ENCODE measurements at regions not wholly inside any gene's neighbourhood (a gene's known extent, or its start where the extent isn't known, plus 50 kb on each side); places are given as distances from the start of the nearest gene placed in this dataset.
"Not testable (repeated sequence)": the region's sequence is repeated elsewhere in the genome, so short reads cannot be mapped to it uniquely, and the experiment has no call there.

DNA sequence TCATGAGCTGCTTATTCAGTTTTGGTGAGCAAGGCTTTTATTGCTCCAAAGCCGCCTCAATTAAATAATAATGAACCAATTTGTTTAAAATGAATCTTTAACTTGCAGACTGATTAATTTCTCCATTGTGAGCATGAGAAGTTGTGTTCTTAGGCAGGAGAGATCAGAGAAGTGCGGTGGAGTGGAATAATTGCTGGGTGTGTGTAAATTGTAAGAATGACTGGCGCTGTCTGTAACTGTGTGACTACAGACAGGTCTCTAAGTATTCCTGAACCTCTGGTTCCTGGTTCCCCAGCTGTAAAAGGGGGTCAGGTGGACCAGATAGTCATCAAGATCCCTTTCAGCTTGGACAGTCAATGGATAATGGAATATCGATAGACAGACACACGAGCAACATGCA is 98.0 kb upstream of the EFEMP1 start:
- DNase-seq, result no peak

DNA sequence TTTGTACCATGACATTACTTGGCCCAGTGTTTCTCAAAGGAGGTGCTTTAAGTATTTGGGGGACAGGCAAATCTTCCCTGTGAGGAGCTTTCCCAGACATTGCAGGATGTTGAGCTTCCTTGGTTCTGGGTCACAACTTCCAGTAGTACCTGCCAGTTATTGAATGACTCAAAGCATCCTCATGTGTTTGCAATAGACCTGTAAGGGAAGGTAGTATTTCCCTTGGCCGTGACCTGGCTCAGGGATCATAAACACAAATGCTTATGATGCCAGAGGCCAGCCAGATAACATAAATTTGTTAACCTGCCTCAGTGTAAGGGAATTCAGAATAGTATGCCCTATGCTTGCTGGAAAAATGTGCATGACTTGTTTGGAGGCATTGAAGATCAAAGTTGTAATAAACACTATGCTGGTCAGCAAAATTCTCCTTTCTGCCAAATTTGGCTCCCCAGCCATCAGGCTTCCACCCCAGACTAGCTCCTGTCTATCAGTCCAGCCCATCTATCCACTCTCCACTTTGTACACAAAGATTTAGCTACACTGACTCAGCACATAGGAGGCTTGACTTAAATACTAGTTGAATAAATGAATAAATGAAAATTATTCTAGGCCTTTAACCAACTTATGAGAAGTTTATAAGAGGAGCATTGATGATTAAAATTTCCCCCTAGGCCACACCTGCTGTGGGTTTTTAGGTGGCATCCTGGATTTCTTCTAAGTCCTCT is 102.0 kb upstream of the EFEMP1 start:
- DNase-seq, result no peak

DNA sequence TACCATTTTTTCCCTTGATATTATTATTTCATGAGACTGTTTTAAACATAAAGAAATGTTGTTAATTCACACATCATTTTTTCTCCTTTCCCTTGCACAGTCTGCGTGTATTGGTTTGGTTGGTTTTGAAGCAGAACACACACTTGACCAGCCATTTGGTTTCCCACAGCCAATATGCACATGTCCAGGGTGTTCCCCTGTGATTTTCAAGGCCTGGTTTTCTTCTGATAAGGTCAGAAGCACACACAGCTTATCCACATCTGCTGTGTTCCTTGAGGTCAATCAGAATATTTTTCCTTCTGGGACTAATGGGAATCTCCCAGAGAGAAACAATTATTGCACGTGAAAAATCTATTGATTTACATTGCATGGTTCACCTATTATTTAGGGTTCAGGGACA is 103.2 kb upstream of the EFEMP1 start:
- DNase-seq, result no peak

DNA sequence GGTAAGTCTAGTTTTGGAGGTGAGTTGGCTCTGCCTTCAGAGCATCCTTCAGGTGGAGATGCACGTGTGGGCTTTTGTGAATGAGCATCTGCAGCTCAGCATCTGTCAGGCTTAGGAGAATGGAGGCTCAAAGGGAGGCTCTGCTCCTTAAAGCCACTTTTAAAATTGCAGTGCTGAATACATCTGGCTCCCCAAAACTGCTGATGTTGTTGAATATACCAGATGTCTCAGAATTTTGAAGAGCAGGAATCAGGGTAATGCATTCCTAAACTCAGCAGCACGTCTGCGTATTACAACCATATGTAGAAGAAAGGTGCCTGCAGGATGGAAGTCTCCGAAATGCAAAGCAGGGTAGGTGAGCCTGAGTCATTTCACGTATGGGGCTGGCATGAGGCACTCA is 106.5 kb upstream of the EFEMP1 start:
- no peak for DNase-seq

DNA sequence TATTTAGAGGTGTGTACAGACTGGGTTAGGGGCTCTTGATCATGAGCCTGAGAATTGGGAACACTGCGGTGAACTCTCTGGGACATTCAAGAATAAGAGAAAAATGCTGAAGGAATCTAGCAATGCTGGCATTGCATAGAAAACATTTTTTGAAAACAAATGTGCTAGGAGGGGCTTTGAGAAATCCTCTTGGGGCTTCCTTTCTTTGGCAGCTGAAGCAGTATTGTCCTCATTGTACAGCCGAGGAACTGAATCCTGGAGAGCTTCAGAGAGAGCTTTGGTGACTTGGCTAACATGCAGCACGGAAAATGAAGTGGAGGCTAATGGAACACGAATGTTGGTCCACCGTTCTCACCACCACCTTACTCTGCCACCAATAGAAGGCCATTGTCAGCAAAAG is 107.3 kb upstream of the EFEMP1 start:
- DNase-seq, result no peak

DNA sequence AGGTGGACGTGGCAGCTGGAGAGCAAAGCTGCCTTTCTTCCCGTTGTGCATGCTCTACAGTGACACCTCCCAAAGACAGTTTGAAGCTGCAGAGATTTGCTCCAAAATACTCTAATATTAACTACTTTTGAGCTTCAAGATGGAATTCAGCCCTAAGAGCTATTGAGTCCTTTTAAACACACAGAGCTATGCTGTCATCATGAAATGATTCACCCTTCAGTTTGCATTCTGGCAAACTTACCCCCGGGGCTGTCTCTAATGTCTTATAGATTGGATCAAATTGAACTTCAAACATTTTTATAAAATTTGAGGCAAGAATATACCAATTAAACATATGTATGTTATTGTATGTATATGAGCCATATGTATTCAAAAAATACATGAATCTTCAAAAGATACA is 110.7 kb upstream of the EFEMP1 start:
- DNase-seq, result no peak

DNA sequence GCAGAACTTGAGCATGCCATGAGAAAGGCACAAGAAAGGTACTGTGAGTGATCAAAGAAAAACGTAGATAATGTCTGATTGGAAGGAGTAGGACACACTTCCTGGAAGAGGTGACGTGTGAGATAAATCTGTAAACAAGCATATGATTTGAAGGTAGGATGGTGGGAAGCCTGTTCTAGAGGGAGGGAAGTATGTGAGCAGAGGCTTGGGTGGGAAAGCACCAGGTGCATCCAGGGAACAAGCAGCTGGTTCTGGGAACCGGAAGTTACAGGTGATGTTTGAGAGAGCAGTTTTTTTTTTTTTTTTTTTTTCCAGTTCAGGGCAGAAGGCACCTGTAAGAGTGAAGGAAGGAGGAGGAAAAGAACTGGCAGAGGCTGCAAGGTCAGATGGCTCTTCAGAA is 116.6 kb upstream of the EFEMP1 start:
- DNase-seq, result no peak

DNA sequence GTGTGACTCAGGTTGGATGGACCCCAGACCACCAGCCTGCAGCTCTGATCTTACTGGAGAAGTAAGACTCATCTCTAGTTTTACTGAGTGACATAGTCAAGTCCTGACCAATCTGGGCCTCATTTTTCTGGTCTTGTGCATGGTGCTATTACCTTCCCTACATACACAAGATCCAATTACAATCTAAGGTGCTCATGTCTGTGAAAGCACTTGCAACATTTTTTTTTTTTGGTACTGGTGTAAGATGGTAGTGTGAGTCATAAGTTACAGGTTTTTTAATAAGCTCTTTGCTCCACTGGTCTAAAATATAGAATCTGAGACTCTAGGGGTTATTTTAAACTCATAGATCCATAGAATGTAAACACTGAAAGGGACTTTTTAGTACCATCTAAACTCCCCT is 117.3 kb upstream of the EFEMP1 start:
- no peak for DNase-seq

DNA sequence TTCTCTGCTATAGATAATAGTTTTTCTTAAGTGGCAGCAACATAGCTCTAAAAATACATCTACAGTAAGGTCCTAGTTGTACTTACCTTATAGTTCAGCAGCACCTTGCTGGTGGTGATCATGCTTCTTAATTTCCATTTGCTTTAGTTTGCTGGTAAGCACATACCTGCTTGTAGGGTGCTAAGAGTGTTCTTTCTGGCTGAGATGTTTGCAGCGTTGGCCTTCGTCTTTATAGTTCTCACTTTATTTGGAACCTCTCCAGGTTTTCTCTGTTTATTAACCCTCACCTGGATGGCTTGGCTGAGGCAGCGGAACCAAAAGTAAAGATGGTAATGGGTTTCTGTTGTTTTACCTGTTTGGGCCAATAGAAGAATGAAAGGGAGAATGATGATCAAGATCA is 123.6 kb upstream of the EFEMP1 start:
- DNase-seq, result no peak

DNA sequence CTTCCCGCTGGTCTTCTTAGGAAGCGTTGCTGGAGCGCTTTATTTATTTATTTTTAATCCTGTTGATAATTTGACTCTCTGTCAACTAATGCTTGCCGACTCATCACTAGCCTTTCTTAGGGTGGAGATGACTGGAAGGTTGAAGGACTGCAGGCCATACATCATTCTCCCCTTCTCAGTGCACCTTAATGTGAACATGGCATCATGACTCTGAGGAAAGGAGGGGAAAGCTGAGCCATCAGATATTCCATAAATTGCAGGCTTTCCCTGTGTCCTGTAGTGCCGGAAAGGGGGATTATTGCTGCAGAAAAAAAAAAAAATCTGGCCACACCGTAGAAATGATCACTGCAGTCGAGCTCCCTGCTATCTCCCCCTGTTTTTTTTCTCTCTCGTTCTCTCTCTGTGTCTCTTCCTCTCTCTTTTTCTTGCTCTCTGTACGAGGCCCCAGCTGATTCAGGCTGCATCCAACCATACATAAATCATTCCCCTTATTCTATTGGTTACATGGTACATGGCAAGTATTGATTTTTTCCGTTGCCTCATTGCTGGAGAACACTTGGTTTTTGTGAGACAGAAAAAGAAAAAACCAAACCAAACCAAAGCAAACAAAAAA is 125.8 kb upstream of the EFEMP1 start:
- no peak for DNase-seq

DNA sequence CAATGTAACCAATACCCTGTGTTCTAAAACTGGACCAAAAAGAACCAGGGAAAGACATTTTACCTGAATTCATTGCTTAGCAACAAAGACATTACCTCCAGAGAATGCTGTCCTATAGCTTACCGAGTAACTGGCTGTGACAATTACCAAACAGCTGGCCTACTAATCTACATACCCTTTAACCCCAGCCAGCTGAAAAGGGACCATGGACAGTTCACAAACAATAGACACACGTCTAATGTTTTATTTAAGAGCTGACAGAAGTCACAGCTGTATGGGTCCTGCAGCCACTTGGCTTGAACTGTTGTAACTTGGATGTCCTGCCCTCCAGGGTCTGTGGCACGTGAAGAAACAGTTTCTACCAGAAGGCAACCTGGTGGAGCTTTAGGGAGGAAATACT is 130.1 kb upstream of the EFEMP1 start:
- no peak for DNase-seq

DNA sequence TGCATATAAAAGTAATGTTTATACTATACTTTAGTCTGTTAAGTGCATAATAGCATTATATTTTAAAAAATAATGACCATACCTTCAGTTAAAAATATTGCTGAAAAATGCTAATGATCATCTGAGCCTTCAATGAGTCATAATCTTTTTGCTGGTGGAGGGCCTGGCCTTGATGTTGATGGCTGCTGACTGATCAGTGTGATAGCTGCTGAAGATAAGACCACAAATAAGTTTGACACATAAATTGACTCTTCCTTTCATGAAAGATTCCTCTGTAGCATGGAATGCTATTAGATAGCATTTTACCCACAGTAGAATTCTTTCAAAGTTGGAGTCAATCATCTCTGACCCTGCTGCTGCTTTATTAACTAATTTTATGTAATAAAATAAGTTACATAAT is 128.4 kb upstream of the CCDC85A start:
- no peak for DNase-seq

DNA sequence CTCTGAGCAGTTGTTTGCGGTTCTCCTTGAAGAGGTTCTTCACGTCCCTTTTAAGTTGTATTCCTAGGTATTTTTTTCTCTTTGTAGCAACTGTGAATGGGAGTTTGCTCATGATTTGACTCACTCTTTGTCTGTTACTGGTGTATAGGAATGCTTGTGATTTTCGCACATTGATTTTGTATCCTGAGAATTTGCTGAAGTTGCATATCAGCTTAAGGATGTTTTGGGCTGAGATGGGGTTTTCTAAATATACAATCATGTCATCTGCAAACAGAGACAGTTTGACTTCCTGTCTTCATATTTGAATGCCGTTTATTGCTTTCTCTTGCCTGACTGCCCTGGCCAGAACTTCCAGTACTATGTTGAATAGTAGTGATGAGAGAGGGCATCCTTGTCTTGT is 122.5 kb upstream of the CCDC85A start:
- not testable (repeated sequence) for DNase-seq

DNA sequence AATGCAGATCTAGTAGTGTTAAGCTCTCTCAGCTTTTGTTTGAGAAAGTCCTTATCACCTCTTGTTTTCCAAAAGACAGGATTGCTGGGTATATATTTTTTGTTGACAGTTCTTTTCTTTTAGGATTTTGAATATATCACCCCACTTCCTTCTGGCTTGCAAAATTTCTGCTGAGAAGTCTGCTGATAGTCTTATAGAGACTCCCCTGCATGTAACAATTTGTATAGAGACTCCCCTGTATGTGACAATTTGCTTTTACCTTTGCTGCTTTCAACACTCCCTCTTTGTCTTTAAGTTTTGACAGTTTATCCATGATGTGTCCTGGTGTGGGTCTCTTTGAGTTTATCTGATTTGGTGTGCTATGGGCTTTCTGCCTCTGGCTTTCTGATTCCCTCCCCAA is 115.0 kb upstream of the CCDC85A start:
- DNase-seq, result no peak

DNA sequence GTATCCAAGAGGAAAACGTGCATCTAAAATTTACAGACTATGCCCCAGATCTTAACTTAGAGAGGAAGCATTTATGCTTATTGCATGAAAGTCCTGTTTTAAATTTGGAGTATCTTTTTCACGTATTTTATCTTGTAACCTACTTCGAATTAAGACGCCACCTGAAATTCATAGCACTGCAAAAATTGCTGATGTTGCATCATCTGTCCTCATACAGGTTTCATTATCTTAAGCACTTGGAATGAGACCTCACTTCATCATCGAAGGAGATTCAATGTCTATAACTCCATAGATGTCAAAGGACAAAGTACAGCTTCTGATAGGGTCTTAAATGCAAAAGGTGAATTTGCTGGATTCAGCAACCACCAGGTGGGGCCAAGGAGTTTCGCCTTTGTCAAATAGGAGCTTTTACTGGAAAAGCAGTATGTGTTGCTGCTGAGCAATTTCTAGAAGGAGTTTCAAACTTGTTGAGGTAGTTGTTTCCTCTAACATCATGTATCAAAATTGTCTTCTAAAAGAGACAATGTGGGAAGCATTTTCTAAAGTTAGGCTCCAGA is 106.4 kb upstream of the CCDC85A start:
- peak in 1 of 4 experiments; percentile 1 for DNase-seq

DNA sequence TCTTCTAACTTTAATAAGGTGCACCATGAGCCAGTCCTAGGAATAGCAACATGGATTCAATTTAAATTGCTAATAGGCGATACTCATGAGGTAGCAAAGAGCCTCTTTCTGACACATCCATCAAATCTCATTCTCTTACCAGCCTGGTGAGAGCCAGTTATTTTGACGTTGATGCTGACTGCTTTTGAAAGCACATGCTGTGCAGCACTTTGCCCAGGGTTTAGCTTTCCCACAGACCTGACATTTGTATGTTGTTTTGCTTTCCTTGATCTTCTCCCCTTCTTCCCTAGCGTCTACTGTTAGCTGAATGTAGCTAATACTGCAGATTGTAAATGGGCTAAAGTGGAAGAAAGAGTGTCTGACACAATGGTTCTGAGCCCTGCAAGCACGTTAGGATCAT is 101.1 kb upstream of the CCDC85A start:
- DNase-seq, result no peak

DNA sequence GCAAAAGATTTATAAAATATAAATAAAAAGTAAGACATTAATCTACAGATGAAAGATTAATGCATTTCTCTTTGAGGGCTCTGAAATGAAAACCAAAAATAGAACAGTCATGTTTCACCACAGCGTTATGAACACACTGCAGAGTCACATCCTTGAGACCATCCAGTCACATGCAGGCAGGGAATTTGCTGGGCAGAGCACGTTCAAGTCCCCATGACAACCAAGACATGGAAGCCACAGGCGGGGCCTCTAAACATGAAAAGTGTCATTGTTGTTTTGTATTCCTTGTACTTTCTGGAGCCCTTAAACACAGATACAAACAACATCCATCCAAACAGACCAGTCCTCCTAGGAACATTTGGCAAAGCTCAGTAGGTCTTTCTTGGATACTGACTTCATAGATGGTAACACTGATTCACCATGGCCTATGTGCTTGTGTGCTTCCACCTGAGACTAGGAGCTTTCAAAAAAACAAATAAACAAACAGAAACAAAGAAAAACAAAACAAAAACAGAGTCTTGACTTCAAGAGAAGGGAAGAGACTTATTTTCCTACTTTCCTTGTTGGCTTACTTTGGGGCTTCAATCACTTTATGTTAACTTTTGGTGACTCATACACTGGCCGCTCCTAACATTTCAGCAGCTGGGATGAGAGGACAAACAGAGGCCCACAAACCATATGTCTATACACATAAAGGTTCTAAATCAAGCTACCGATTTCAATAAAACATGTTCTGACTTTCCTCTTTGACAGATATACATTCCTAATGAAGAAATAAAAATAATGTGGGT is 99.5 kb upstream of the CCDC85A start:
- no peak for DNase-seq

DNA sequence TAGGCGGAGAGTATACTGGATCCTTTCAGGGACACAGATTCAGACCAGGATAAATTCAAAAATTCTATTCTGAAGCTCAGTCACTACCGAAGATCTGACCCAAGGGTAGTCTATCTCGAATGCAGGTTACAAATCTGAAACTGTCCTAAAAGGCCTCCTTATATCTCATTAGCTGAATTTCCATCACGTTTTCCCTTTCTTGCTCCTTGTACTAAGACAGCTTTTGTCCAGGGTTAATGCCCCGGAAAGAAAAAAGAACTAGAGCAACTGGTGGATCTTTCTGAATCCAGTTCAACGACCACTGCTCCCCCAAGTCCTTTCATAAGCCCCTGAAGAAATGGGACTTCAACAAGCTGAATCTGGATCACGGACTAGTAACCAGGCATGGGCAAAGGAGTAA is 97.5 kb upstream of the CCDC85A start:
- no peak for DNase-seq

DNA sequence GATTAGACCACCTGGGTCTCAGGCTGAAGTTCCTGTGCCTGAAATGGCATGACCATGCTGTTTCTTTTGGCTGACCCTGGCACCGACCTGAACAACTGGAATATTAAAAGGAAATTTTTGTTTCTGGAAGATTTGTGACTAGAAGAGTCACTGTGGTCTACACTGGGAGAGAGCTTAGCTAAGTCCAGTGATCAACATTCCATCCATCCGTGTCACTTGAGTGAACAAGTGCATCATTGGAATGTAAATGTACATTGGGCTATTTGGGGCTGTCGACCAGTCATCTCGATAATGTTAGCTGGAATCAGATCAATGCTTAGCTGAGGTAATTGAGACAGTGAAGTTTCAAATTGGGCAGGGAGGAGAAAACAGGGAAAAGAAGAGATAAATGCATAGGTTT is 95.4 kb upstream of the CCDC85A start:
- DNase-seq, result no peak

DNA sequence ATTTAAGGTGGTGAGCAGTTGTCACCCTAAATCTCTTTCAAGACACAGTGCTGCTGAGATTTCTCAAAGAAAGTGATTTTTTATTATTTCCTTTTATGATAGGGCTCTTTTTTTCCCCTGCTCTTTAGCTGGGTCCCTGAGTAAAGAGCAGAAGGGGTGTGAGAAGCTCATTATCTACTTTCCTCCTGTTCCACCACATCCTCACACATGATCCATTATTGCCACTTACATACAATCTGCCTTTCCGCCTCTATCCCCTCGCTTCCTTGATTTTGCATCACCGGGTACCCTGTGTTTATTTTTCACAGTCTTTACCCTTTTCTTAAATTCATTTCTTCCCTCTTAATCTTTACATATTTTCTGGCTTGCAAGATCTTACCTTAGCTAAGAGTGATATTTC is 93.9 kb upstream of the CCDC85A start:
- no peak for DNase-seq

DNA sequence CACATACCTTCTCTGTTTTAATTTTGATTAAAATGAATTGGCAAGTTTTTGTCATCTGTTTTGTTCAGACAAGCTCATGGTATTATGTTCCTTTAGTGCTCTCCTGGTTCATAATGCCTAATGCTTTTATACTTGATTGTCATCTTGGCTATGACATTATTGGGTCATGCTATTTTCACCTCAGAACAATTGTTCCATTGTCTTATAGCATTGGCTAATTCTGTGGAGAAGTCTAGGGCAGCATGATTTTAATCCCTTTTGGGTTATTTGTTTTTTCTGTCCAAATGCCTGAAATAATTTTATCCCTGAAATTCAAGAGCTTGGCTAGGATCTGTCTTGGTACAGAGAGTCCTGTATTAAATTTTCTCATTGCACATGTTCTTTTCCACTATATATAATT is 83.8 kb upstream of the CCDC85A start:
- DNase-seq, result no peak

DNA sequence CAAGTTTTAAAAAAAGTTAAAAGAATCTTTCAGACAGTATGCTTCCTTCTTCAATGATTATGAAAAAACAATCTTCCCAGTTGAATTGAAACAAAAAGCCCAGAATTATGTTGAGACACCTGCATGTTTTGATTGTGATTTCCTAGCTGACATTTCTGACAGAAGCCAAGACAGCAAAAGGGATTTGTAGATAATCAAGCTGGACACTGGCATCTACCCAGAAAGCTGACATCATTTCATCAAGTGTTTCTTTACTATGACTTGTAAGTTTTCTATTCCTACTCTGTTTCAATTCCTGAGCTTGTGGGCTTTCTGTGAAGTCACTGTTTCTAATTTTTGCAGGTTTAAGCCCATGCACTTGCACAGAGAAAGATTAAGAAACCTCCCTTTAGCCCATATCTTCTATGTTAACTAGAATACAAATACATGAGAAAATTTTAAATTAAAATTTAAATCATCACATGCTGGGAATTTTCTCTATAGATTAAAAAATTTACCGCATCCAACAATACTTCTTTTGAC is 82.9 kb upstream of the CCDC85A start:
- DNase-seq, result no peak

DNA sequence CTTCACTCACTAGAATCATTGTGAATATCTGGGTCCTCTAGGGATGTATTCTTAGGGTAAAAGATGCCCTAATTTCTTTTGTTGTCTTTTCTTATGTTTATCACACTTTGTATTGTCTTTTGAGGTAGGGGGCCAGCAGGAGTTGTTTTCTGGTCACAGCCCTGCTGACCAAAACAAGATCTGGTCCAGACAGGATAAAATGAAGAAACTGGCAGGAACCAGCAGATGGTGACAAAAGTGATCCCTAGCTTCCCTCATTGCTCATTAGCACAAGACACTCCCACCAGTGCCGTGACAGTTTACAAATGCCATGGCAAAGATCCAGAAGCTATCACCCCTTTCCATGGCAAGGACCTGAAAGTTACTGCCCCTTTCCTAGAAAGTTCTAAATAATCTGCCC is 81.7 kb upstream of the CCDC85A start:
- DNase-seq, result no peak

DNA sequence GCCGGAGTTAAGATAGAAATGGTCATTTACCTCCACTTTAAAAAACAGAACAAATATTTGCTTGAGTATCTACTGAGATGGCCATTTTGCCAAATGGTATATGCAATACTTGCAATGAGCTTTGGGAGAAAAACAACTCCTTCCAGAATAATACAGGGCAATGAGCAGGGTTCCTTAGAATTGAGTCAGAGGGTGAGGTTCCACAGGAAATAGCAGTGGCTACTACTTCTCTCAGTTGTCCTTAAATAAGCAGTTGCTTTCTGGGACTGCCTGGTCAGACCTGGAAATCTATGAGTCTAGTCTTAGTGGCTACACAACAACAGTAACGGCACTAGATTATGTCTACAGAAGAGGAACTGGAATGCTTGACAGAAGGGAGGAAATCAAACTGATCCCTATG is 80.9 kb upstream of the CCDC85A start:
- no peak for DNase-seq
